PC-3 (cell line): ENCODE measurements at regions not wholly inside any gene's neighbourhood (a gene's known extent, or its start where the extent isn't known, plus 50 kb on each side); places are given as distances from the start of the nearest gene placed in this dataset.

Experiments used
- EZH2 ChIP-seq: fragments of 300-600 bp; sonication (generic); IDR thresholded peaks from one replicate; pipeline ENCODE4 v1.6.1; 2017; ENCODE audit warnings: antibody characterized with exemption, mild to moderate bottlenecking, low read length; ENCODE audit not compliant: unreplicated experiment
- TF ChIP-seq, protein P1 (sequence below): fragments of 300-600 bp; sonication (generic); conservative IDR thresholded peaks from 2 replicates; pipeline ENCODE4 v1.5.1; 2017; ENCODE audit warnings: antibody characterized with exemption, low read depth, mild to moderate bottlenecking, low read length

DNA sequence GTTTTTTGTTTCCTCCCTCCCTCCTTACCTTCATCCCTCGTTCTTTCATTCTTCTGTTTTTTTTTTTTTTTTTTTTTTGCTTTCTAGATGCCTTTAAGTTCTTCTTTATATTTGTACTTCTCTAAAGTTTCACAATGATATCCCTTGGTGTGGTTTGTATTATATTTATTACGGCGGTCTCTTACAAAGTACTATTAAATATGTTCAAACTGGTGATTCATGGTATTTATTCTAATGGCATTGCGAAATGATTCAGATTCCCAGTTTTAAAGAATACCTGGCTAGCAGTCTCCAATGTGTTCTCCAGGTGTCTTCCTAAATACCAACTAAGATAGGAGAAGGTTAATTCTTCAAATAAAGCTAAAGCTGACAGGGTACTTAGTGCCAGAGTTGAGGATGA is 690.1 kb upstream of the COX7C start:
- TF ChIP-seq, protein P1, sequence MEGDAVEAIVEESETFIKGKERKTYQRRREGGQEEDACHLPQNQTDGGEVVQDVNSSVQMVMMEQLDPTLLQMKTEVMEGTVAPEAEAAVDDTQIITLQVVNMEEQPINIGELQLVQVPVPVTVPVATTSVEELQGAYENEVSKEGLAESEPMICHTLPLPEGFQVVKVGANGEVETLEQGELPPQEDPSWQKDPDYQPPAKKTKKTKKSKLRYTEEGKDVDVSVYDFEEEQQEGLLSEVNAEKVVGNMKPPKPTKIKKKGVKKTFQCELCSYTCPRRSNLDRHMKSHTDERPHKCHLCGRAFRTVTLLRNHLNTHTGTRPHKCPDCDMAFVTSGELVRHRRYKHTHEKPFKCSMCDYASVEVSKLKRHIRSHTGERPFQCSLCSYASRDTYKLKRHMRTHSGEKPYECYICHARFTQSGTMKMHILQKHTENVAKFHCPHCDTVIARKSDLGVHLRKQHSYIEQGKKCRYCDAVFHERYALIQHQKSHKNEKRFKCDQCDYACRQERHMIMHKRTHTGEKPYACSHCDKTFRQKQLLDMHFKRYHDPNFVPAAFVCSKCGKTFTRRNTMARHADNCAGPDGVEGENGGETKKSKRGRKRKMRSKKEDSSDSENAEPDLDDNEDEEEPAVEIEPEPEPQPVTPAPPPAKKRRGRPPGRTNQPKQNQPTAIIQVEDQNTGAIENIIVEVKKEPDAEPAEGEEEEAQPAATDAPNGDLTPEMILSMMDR, result no peak
- TF ChIP-seq EZH2, result no peak
